Nephron progenitor cell (in vitro differentiated cells): ENCODE measurements at regions not wholly inside any gene's neighbourhood (a gene's known extent, or its start where the extent isn't known, plus 50 kb on each side); places are given as distances from the start of the nearest gene placed in this dataset.

Source experiments
- DNase-seq: peaks from one replicate; pipeline ENCODE4 v3.0.0; 2021
- H3K27ac Mint-ChIP-seq: 2 replicates; pipeline ENCODE4 v1.8.0; 2021; ENCODE audit warnings: mild to moderate bottlenecking, moderate library complexity, mixed read lengths
- H3K27me3 Mint-ChIP-seq: 2 replicates; pipeline ENCODE4 v1.8.0; 2021; ENCODE audit warnings: mild to moderate bottlenecking, low read depth, mixed read lengths; ENCODE audit not compliant: poor library complexity
- H3K36me3 Mint-ChIP-seq: 2 replicates; pipeline ENCODE4 v1.8.0; 2021; ENCODE audit warnings: low read depth, mixed read lengths
- H3K4me1 Mint-ChIP-seq: 2 replicates; pipeline ENCODE4 v1.8.0; 2021; ENCODE audit warnings: mixed read lengths
- H3K4me3 Mint-ChIP-seq: 2 replicates; pipeline ENCODE4 v1.8.0; 2021; ENCODE audit warnings: mild to moderate bottlenecking, moderate library complexity, mixed read lengths
- H3K9me3 Mint-ChIP-seq: 2 replicates; pipeline ENCODE4 v1.8.0; 2021; ENCODE audit warnings: mild to moderate bottlenecking, moderate library complexity, mixed read lengths
- CTCF ChIP-seq: fragments of 200-600 bp; sonication (generic); IDR thresholded peaks from 2 replicates; pipeline ENCODE4 v1.5.0; 2021; ENCODE audit warnings: antibody characterized with exemption

DNA sequence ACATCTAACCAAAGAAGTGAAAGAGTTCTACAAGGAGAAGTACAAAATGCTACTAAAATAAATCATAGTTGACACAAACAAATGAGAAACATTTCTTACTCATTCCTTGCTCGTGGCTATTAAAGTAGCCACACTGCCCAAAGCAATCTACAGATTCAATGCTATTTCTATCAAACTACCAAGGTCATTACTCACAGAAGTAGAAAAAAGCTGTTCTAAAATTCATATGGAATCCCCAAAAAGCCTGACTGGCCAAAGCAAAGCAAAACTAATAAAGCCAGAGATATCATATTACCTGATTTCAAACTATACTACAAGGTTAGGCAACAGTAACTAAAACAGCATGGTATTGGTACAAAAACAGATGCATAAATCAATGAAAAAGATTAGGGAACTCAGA is 305.6 kb downstream of the RPAP3 start:
- Mint-ChIP-seq H3K4me3 (no peak overlapping the region), H3K9me3 (peaks cover 34% of the 10 kb centered on the region), H3K27me3 (peaks cover 6% of the 10 kb centered on the region), H3K4me1 (no peaks in the 10 kb centered on the region), H3K36me3 (no peaks in the 10 kb centered on the region), H3K27ac (no peak overlapping the region)
- no peak for TF ChIP-seq CTCF
- no peak for DNase-seq

DNA sequence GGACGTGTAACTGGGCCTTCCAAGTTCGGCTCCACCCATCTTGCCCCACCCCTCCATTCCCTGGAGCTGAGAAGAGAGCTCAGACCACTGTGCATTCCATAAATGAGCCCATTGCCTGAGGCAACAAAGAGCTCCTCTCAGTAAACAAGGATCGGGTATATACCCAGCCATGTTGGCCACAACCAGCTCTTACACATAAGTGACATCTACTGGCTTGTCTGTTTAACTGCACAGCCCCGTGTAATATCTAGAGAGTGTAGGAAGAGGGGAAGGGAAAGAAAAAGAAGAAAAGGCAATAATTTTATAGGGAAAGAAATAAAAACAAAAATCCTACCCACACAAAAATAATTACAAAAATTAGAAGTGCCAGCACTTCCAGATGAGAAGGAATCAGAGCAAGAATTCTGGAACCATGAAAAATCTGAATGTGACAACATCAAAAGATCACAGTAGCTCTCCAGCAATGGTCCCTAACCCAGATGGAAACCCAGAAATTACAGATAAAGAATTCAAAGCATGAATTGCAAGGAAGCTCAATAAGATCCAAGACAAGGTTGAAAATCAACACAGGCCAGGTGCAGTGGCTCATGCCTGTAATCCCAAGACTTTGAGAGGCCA is 308.1 kb downstream of the RPAP3 start:
- no peaks in the 10 kb centered on the region for H3K4me1 Mint-ChIP-seq
- TF ChIP-seq CTCF, result no peak
- peaks cover 34% of the 10 kb centered on the region for H3K9me3 Mint-ChIP-seq
- no peak overlapping the region for H3K4me3 Mint-ChIP-seq
- no peak overlapping the region for H3K27ac Mint-ChIP-seq
- H3K36me3 Mint-ChIP-seq, result no peaks in the 10 kb centered on the region
- no peak for DNase-seq
- H3K27me3 Mint-ChIP-seq, result no peaks in the 10 kb centered on the region

DNA sequence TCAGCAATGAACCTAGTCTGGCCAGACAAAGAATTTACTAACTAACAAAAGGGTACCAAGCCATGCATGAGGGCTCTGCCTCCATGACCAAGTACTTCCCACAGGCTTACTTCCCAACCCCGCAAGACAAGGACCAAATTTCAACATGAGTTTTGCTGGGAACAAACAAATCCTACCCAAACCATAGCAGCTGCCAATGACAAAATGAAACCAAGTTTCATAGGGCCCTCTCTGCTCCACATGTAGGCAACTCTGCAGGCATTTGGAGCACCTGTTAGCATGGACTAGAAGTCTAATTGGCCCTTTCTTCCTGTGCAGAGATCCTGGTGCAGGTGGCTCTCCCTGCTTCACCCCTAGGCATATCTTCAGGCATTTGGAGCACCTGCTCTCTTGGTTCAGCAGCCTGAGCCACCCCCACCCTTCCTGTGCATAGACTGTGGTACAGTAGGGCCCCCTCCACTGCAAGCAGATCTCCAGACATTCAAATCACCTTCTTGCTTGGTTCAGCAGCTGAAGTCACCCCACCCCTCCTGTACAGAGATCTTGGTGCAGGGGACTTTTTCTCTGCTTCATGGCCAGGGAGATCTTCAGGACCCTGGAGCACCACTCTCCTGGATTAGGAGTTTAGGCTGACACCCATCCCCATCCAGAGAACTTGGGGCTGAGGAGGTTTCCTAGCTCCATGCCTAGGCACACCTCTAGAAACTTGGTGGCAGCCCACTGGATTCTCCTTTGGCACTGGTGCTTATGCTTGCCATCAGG is 308.7 kb downstream of the RPAP3 start:
- no peaks in the 10 kb centered on the region for H3K4me1 Mint-ChIP-seq
- H3K4me3 Mint-ChIP-seq, result no peak overlapping the region
- TF ChIP-seq CTCF, result no peak
- H3K9me3 Mint-ChIP-seq, result peaks cover 34% of the 10 kb centered on the region
- no peak for DNase-seq
- peaks cover 4% of the 10 kb centered on the region for H3K27me3 Mint-ChIP-seq
- H3K27ac Mint-ChIP-seq, result no peak overlapping the region
- no peaks in the 10 kb centered on the region for H3K36me3 Mint-ChIP-seq

GRCh38 chr12:47394070-47394469 is 311.8 kb downstream of the RPAP3 start:
- Mint-ChIP-seq H3K4me1 (peaks cover 5% of the 10 kb centered on the region), H3K27ac (no peak overlapping the region), H3K27me3 (peaks cover 4% of the 10 kb centered on the region), H3K36me3 (no peaks in the 10 kb centered on the region), H3K9me3 (peaks cover 26% of the 10 kb centered on the region), H3K4me3 (no peak overlapping the region)
- TF ChIP-seq CTCF, result no peak
- no peak for DNase-seq

DNA sequence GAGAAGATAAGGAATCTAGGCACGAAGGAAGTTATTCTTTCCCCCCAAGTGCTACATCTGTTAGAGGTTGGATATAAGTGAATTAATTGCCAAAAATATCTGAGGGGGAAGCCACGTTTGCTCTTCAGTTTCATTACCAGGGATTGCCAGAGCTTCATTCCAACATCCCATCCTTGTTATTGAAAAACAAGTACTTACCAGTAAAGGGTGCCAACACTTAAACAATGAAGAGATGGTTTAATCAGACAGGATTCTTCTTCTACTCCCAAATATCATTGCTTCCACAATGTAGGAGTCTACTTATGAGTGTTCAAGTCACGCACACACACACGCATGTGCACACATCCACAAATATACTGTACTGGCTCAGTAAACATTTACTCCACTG is 312.4 kb downstream of the RPAP3 start:
- no peak for DNase-seq
- no peak overlapping the region for H3K4me3 Mint-ChIP-seq
- peaks cover 20% of the 10 kb centered on the region for H3K9me3 Mint-ChIP-seq
- no peaks in the 10 kb centered on the region for H3K36me3 Mint-ChIP-seq
- peaks cover 5% of the 10 kb centered on the region for H3K4me1 Mint-ChIP-seq
- no peak for TF ChIP-seq CTCF
- H3K27ac Mint-ChIP-seq, result no peak overlapping the region
- peaks cover 4% of the 10 kb centered on the region for H3K27me3 Mint-ChIP-seq

DNA sequence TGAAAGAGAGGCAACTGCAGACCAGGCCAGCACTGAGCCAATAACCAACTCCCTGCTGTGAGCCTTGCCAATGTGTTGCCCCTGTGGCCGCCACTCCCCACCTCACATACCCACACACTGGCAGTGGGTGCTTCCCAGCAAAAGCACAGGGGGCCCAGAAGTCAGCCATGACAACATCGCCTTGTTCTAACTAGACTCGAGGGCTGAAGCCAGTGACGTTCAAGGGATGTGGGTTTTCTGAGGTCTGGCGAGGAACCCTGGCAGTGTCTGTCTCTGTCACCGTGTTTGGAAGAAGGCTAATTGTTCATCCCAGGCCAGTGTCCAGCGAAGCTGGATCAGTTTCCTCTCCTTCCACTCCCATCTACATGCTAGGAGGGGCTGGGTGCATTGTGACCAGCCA is 311.8 kb upstream of the AMIGO2 start:
- Mint-ChIP-seq H3K4me3 (no peak overlapping the region), H3K9me3 (peaks cover 2% of the 10 kb centered on the region), H3K27ac (peak overlapping the region; percentile 33), H3K4me1 (peaks cover 5% of the 10 kb centered on the region), H3K27me3 (peaks cover 4% of the 10 kb centered on the region), H3K36me3 (no peaks in the 10 kb centered on the region)
- no peak for DNase-seq
- no peak for TF ChIP-seq CTCF
